Fibroblast of villous mesenchyme (primary cell): ENCODE measurements at regions not wholly inside any gene's neighbourhood (a gene's known extent, or its start where the extent isn't known, plus 50 kb on each side); places are given as distances from the start of the nearest gene placed in this dataset.

Experiments used
- DNase-seq: peaks from one replicate; pipeline ENCODE4 v3.0.0-alpha.2; 2010; ENCODE audit warnings: low read depth
- H3K4me3 ChIP-seq: 2 replicates; pipeline ENCODE4 v1.5.1; 2011; ENCODE audit warnings: low read depth, mild to moderate bottlenecking, low read length
- CTCF ChIP-seq: IDR thresholded peaks from 2 replicates; pipeline ENCODE4 v1.5.1; 2012; ENCODE audit warnings: low read depth, mild to moderate bottlenecking, low read length; ENCODE audit not compliant: insufficient read depth

GRCh38 chr9:107136296-107136695, 146.8 kb upstream of the RAD23B start:
- TF ChIP-seq CTCF: no peak
- DNase-seq: no peak
- no peak overlapping the region for H3K4me3 ChIP-seq

DNA sequence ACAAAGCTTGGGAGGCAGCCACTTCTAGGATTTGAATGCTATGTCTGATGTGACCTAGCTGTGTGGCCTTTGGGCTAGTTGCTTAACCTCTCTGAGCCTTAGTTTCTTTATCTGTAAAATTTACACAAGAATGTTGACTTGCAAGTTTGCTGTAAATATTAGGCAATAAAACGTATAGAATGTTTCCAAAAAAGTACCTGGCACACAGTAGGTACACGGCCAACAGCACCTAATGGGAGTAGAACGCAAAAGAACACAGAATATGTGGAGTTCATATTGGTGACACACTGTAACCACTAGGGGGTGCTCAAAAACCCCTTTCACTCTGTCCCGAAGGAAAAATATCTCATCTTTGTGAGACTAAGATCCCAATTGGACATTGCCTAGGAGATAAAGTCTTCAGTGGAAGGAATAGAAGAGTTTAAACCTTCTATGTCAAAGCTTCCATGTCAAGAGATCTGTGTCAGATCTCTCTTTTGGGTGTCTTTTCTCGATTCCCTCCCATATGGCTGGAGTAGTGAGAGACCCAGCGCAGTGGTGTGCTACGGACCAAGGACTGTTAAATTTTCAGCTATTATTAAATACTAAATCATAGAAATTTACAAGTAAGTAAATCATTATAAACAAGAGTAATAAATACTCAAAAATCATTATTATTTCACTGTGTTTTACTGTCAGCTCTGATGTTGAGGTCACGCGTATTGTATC, 145.4 kb upstream of the RAD23B start:
- peak; percentile 83 for TF ChIP-seq CTCF
- H3K4me3 ChIP-seq: no peak overlapping the region
- peak; percentile 39 for DNase-seq

- H3K4me3 ChIP-seq: no peak overlapping the region
- no peak for TF ChIP-seq CTCF
- DNase-seq: no peak
Observed at GRCh38 chr9:107138261-107138992, 144.7 kb upstream of the RAD23B start.

DNA sequence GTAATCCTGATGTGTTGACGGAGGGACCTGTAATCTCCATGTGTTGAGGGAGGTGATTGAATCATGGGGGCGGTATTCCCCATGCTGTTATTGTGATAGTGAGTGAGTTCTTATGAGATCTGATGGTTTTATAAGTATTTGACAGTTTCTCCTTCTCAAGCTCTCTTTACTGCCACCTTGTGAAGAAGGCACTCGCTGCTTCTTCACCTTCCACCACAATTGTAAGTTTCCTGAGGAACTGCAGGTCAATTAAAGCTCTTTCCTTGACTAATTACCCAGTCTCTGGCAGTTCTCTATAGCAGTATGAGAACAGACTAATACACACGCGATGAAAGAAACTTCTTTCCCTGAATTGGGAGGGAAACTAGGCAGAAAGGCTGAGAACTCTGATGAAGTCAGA, 141.1 kb upstream of the RAD23B start:
- no peak overlapping the region for H3K4me3 ChIP-seq
- TF ChIP-seq CTCF: no peak
- peak; percentile 19 for DNase-seq

DNA sequence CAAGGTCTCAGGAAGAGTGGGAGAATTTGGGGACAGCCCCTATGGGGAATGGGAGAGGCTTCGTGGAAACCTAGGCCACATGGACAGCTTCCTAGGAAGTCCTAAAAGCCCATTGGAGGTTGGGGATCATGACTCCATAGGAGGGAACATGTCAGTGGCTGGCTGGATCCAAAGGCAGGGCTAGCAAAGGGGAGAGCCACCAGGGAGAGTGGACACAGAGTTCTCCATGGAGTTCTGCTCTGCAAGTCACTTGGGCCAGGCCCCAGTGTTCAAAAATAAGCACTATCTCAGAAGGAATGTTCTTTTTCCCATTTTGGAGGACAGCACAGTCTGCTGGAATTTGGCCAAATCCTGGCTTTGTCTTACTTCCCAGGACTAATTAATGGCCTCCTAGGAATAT, 140.6 kb upstream of the RAD23B start:
- no peak overlapping the region for H3K4me3 ChIP-seq
- no peak for DNase-seq
- TF ChIP-seq CTCF: no peak

DNA sequence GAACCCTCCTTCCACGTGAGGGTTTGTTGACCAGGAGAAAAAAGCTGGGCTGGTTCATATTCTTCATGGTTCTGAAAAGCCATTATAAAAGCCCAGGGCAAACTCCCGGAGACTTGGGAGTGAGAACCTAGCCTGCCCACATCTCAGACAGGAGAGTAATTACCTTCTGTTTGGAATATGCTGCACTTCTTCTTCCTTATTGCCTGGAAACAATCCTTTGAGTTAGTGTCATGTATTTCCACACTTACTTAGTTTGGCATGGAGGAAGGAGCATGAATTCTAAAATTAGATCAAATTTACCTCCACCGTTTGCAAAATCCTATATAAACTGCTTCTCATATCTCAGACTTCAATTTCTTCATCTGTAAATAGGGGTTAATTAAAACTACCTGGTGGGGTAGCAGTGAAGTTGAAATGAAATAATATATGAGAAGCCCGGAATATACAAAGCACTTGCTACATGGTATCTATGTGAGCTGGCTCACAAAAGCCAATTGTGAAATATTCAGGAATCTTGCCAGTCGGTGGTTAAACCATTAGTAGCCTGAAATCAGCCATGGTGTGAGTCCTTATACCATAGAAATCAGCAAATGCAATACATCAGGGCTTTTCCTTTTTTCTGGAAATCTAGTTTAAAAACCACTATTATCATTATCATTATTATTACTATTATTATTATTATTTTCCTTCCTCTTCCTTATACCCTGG, 140.0 kb upstream of the RAD23B start:
- DNase-seq: no peak
- no peak overlapping the region for H3K4me3 ChIP-seq
- no peak for TF ChIP-seq CTCF
